Liver (tissue), 3 donors: ENCODE measurements at regions not wholly inside any gene's neighbourhood (a gene's known extent, or its start where the extent isn't known, plus 50 kb on each side); places are given as distances from the start of the nearest gene placed in this dataset.

Experiments
- ATF3 ChIP-seq: IDR thresholded peaks from 2 replicates; pipeline ENCODE4 v1.6.1; 2016; ENCODE audit warnings: antibody characterized with exemption
- CTCF ChIP-seq: fragments of 150-350 bp; IDR thresholded peaks from 2 replicates; pipeline ENCODE4 v1.5.1; 2017; ENCODE audit warnings: improper control_type of control experiment, low read depth, low read length; ENCODE audit not compliant: missing input control
- EGR1 ChIP-seq, 2 donors: IDR thresholded peaks; 2 replicates each; pipeline ENCODE4 v1.6.1; 2016 to 2018; ENCODE audit warnings: antibody characterized with exemption in 2 of 2, low read depth in 2 of 2
- GABPA ChIP-seq, 2 donors: IDR thresholded peaks in 1 of 2; conservative IDR thresholded peaks in 1 of 2; 2 replicates each; pipeline ENCODE4 v1.6.1; 2016; ENCODE audit warnings: antibody characterized with exemption in 2 of 2, mild to moderate bottlenecking in 1 of 2, moderate library complexity in 1 of 2
- JUND ChIP-seq, 2 donors: IDR thresholded peaks; 2 replicates each; pipeline ENCODE4 v1.6.1; 2016; ENCODE audit warnings: antibody characterized with exemption in 2 of 2
- MAX ChIP-seq: IDR thresholded peaks from 2 replicates; pipeline ENCODE4 v1.6.1; 2016; ENCODE audit warnings: antibody characterized with exemption
- NR2F2 ChIP-seq: IDR thresholded peaks from 2 replicates; pipeline ENCODE4 v1.6.1; 2016; ENCODE audit warnings: antibody characterized with exemption
- SP1 ChIP-seq: IDR thresholded peaks from 2 replicates; pipeline ENCODE4 v1.6.1; 2018; ENCODE audit warnings: antibody characterized with exemption, mild to moderate bottlenecking
- TAF1 ChIP-seq: conservative IDR thresholded peaks from 2 replicates; pipeline ENCODE4 v1.6.1; 2016; ENCODE audit warnings: antibody characterized with exemption, mild to moderate bottlenecking
- YY1 ChIP-seq: IDR thresholded peaks from 2 replicates; pipeline ENCODE4 v1.6.1; 2016; ENCODE audit warnings: antibody characterized with exemption, mild to moderate bottlenecking
- ZBTB33 ChIP-seq: IDR thresholded peaks from 2 replicates; pipeline ENCODE4 v1.6.1; 2016; ENCODE audit warnings: antibody characterized with exemption
- donor health status: healthy.
- donor health status: healthy.

- no peak for TF ChIP-seq ATF3
- TF ChIP-seq CTCF: no peak
- TF ChIP-seq YY1: no peak
- TF ChIP-seq ZBTB33: no peak
- TF ChIP-seq EGR1 (IDR thresholded peaks at IDR 0.05; ENCODE audit: low read depth in 2 of 2): no peak
- no peak for TF ChIP-seq TAF1
- no peak for TF ChIP-seq JUND (IDR thresholded peaks at IDR 0.05)
- TF ChIP-seq SP1: no peak
- no peak for TF ChIP-seq GABPA (IDR thresholded peaks at IDR 0.05 in 1 of 2, conservative IDR thresholded peaks at IDR 0.05 in 1 of 2)
- TF ChIP-seq NR2F2: no peak
- TF ChIP-seq MAX: no peak
Measured at GRCh38 chr14:27725482-27725881, 1041.1 kb upstream of the FOXG1 start.
